ENCODE measurements at regions not wholly inside any gene's neighbourhood (a gene's known extent, or its start where the extent isn't known, plus 50 kb on each side); places are given as distances from the start of the nearest gene placed in this dataset.

DNA sequence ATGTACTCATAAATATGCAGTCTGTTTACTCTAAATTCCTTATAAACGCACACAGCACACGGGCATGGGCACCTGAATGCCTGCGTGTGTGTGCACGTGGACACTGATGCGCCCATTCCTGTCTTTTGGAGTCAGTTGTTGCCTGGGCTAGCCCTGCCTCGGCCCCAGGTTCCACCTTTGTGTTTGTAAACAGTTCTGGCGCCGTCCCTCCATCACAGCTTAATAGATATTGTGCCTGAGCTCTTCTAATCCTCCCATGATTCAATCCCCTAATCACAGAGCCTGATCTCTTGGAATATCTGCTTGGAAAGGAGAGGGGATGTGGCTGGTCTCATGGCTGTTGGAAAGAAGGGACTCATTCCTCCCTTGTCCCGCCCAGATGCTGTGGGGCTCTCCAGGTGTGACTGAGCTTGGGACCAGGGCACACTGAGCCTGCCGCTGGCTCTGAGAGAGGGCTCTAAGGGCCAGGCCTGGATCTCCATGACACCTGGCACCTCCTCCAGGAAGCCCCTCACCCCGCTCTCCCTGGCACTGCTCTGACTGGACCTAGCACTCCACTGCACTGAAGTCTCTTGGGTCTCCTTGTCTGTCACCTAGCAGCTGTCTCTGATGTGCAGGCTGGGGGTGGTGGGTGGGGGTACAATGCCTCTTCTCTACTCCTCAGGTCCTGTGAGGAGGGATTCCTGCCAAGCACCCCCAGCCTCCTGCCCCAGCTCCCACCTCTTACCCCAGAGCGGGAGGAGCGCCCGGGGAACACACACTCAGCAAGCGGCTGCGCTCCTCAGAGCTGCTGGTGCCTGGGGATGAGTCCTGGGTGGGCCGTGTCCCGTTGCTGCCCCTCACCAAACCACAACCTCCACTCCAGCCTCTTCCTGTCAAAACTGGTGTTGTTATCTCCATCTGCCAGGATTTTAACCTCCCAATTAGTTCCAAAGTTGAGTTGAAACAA, 181.3 kb downstream of the INHBB start:
- Mint-ChIP-seq H3K4me1 (no peaks in the 10 kb centered on the region), H3K4me3 (no peak overlapping the region)

GRCh38 chr2:120528051-120528692, 182.2 kb downstream of the INHBB start:
- Mint-ChIP-seq H3K4me3 (no peak overlapping the region), H3K36me3 (ENCODE audit: low read depth) (no peaks in the 10 kb centered on the region), H3K4me1 (no peaks in the 10 kb centered on the region), H3K9me3 (no peaks in the 10 kb centered on the region), H3K27ac (no peak overlapping the region), H3K27me3 (peaks cover 5% of the 10 kb centered on the region)
- DNase-seq: no peak
- intact Hi-C loops (cut with micrococcal nuclease): no loop called here

More for the DNA sequence above, 181.3 kb downstream of the INHBB start:
- Mint-ChIP-seq H3K27me3 (peaks cover 8% of the 10 kb centered on the region), H3K9me3 (no peaks in the 10 kb centered on the region), H3K36me3 (ENCODE audit: low read depth) (no peaks in the 10 kb centered on the region), H3K27ac (no peak overlapping the region)
- intact Hi-C loops (cut with micrococcal nuclease): no loop called here
- no peak for DNase-seq

DNA sequence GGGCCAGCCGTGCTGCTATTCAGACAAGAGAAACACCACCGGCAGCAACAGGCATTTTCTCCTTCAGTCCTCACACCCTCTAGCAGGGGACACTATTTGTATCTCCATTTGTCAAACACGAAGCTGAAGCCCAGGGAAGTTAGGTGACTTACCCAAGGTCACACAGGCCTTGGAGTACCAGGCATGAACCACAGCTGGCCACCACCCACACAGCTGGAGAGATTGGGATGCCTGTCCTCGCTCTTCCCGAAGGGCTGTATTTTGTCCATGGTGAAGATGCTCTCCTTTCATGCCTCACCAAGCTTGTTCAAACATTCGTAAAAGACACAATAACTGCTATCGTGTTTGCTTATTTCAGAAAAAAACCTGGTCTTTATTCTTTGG, 182.7 kb downstream of the INHBB start:
- Mint-ChIP-seq H3K27me3 (peaks cover 2% of the 10 kb centered on the region), H3K4me3 (no peak overlapping the region), H3K27ac (no peak overlapping the region), H3K36me3 (ENCODE audit: low read depth) (no peaks in the 10 kb centered on the region), H3K4me1 (no peaks in the 10 kb centered on the region), H3K9me3 (no peaks in the 10 kb centered on the region)
- intact Hi-C loops (cut with micrococcal nuclease): no loop called here
- no peak for DNase-seq

DNA sequence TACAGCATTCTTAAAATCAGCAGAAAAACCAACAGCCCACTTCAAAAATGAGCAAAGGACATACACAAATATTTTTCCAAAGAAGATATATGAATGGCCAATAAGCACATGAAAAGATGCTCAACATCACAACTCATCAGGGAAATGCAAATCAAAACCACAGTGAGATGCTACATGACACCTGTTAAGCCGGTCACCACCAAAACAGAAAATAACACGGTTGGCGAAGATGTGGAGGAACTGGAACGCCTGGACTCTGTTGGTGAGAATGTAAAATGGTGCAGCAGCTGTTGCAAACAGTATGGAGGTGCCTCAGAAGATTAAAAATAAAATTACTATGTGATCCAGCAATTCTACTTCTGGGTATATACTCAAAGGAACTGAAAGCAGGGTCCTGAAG, 184.8 kb downstream of the INHBB start:
- Mint-ChIP-seq H3K4me3 (no peak overlapping the region), H3K27ac (no peak overlapping the region), H3K36me3 (ENCODE audit: low read depth) (no peaks in the 10 kb centered on the region), H3K4me1 (no peaks in the 10 kb centered on the region), H3K9me3 (no peaks in the 10 kb centered on the region), H3K27me3 (no peaks in the 10 kb centered on the region)
- DNase-seq: no peak
- intact Hi-C loops (cut with micrococcal nuclease): no loop called here

DNA sequence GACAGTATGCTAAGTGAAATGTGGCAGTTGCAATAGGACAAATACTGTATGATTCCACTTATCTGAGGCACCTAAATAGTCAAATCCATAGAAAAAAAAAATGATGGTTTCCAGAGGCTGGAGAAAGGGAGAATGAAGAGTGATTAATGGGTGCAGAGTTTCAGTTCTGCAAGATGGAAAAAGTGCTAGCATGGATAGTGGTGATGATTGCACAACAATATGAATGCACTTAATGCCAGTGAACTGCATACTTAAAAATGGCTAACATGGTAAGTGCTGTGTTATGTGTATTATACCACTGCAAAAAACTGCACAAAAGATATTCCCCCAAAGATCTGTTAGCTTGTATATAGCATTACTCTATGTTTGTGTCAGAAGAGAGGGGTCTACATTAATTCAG, 185.4 kb downstream of the INHBB start:
- Mint-ChIP-seq H3K27me3 (no peaks in the 10 kb centered on the region), H3K9me3 (no peaks in the 10 kb centered on the region), H3K36me3 (ENCODE audit: low read depth) (no peaks in the 10 kb centered on the region), H3K4me3 (no peak overlapping the region), H3K27ac (no peak overlapping the region), H3K4me1 (no peaks in the 10 kb centered on the region)
- intact Hi-C loops (cut with micrococcal nuclease): no loop called here
- no peak for DNase-seq

DNA sequence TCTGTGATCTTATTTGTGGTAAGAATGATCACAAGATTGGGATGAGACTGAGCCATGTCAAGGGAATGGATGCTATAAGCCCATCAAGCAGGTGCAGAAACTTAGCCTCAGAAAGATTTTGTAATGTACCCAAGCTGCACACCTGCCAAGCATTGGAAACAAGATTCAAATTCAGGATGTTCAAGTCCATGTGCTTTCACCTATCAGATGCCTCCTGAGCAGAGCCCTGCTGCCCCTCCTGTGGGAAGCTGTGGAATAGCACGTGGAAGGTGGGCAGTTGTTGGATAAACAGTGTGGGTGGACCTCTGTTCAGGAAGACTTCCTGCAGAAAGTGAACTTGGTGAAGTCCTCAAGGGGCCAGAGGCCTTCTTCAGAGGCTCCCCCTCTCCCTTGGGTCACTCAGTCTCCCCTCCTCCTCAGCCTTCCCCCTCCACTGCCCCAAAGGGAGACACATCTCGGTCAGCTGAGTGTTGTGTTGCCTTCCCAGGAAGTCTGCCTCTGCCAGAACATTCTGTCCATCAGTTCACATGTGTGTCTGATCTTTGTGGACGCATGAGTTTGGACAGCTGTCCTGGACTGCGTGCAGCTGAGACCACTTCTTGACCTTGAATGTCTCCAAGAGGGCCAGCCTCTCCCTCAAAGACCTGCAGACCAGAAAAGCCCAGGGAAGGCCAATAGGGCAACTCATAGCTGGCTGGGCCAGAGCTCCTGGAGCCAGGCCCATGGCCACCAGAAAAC, 186.1 kb downstream of the INHBB start:
- no peaks in the 10 kb centered on the region for H3K4me1 Mint-ChIP-seq
- H3K4me3 Mint-ChIP-seq: no peak overlapping the region
- no peaks in the 10 kb centered on the region for H3K27me3 Mint-ChIP-seq
- H3K9me3 Mint-ChIP-seq: no peaks in the 10 kb centered on the region
- H3K36me3 Mint-ChIP-seq (ENCODE audit: low read depth): no peaks in the 10 kb centered on the region
- intact Hi-C loops (cut with micrococcal nuclease): no loop called here
- DNase-seq: no peak
- no peak overlapping the region for H3K27ac Mint-ChIP-seq

DNA sequence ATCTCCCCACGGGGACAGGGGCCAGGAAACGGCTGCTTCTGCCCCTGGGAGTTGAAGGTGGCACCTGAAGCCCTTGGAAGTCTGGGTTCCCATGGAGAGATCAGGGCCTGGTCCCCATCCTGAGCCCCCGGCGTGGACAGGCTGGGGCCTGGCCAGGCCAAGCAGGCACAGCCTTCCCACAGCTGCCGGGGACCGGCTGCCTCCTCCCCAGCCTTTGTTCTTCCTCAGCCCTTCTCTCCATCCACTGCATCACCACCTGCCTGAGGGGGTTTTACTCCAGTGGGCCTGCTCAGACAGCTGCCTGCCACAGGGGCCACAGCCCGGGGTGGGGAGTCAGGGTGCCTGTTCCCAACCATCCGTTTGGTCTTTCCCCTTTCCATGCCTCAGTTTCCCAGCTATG, 187.7 kb downstream of the INHBB start:
- no peak overlapping the region for H3K27ac Mint-ChIP-seq
- H3K4me3 Mint-ChIP-seq: no peak overlapping the region
- no peaks in the 10 kb centered on the region for H3K36me3 Mint-ChIP-seq (ENCODE audit: low read depth)
- no peaks in the 10 kb centered on the region for H3K9me3 Mint-ChIP-seq
- no peak for DNase-seq
- intact Hi-C loops (cut with micrococcal nuclease): no loop called here
- H3K27me3 Mint-ChIP-seq: no peaks in the 10 kb centered on the region
- H3K4me1 Mint-ChIP-seq: no peaks in the 10 kb centered on the region

DNA sequence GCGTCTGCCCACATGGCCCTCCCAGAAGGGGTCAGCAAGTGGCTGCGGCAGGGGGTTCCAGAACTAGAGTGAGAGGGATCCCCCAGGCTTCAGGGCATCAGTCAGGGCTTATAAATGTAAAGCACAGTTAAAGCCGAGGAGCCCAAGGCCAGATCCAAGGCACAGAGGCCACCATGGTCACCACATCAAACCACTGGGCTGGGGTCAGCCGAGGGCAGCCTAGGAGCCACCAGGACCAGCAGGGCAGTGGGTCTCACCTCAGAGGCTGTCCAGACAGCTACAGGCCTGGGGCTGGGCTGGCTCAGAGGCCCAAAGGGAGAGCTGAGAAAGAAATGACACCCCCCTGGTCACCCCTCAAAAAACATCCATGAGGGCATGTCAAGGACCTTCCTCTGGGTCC, 188.5 kb downstream of the INHBB start:
- H3K27ac Mint-ChIP-seq: no peak overlapping the region
- no peaks in the 10 kb centered on the region for H3K4me1 Mint-ChIP-seq
- no peak overlapping the region for H3K4me3 Mint-ChIP-seq
- no peak for DNase-seq
- intact Hi-C loops (cut with micrococcal nuclease): no loop called here
- no peaks in the 10 kb centered on the region for H3K27me3 Mint-ChIP-seq
- H3K9me3 Mint-ChIP-seq: no peaks in the 10 kb centered on the region
- H3K36me3 Mint-ChIP-seq (ENCODE audit: low read depth): no peaks in the 10 kb centered on the region

GRCh38 chr2:120535081-120535480, 189.1 kb downstream of the INHBB start:
- no peak overlapping the region for H3K27ac Mint-ChIP-seq
- no peaks in the 10 kb centered on the region for H3K36me3 Mint-ChIP-seq (ENCODE audit: low read depth)
- no peaks in the 10 kb centered on the region for H3K4me1 Mint-ChIP-seq
- H3K4me3 Mint-ChIP-seq: no peak overlapping the region
- no peak for DNase-seq
- no peaks in the 10 kb centered on the region for H3K27me3 Mint-ChIP-seq
- no peaks in the 10 kb centered on the region for H3K9me3 Mint-ChIP-seq
- intact Hi-C loops (cut with micrococcal nuclease): no loop called here

DNA sequence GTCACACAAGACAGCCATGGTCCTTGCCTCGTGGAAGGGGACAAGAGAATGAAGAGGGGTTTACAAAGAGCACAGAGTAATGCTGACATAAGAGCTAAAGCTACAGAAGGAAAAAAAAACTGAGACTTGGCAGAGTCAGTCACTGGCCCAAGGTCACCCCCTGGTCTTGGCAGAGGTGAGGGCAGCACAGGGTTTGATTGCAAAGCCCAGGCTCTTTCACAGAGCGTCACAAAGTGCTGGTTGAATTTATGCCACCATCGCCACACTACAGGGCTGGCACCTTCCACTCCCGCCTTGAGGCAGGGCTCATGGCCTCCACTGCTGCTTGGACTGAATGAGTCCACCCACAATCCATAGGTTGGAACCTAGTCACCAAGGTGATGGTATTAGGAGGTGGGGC, 190.2 kb downstream of the INHBB start:
- Mint-ChIP-seq H3K4me1 (no peaks in the 10 kb centered on the region), H3K4me3 (no peak overlapping the region), H3K9me3 (no peaks in the 10 kb centered on the region), H3K27ac (no peak overlapping the region), H3K27me3 (no peaks in the 10 kb centered on the region), H3K36me3 (ENCODE audit: low read depth) (no peaks in the 10 kb centered on the region)
- intact Hi-C loops (cut with micrococcal nuclease): no loop called here
- no peak for DNase-seq

DNA sequence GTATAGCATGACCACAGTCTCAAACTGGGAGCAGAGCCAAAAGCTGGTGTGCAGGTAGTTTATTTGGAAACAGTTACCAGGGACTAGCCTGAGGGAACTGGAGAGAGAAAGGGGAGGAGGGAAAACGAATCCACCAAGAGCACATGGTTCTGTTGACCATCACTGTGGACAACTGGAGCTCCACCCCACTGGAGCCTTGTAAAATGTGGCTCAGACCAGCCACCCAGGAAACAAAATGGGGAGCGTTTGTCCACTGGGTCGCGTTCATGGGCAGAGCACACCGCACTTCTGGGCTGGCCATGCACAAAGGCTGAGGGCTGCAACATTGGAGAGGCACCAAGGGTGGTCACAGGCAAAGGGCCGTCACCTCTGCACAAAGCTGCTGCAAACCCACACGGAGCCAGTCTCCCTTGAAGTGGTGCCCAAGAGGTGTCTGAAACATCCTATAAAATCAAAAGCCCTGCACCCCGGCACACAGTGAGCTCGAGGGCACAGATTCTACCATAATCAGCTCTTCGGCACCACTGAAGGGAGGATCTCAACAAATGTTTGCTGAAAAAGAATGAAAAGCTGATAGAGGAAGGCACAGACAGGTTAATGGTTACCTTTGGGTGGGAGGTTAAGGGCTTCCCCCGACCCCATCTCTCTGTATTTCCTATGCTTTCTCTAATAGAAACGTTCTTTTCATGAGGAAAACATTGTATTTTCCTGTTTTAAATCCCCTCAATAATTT, 192.9 kb downstream of the INHBB start:
- H3K36me3 Mint-ChIP-seq (ENCODE audit: low read depth): no peaks in the 10 kb centered on the region

DNA sequence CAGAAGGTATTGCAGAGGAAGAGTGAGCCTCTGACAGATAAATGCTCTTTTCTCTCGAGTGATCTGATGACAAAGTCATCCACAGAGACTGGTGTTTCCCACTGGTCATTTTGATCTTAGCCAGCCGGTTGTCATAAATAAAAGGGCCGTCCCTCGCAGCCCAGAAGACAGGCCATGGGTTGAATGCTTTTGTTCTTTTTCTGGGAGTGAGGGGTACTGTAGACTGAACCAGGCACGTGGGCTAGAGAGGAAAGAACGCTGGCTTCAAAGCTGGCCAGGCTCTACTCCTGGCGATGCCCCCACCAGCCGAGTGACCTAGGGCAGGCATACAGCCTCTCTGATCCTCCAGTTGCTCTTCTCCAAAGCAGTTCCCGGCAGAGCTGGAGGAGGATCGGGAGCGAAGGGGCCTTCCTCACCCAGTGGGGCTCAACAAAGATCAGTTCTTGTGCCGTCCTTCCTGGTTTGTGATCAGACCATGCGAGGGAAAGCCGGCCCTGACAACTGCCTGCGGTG, 193.5 kb downstream of the INHBB start:
- no peak overlapping the region for H3K4me3 Mint-ChIP-seq
- H3K36me3 Mint-ChIP-seq (ENCODE audit: low read depth): no peaks in the 10 kb centered on the region
- H3K4me1 Mint-ChIP-seq: no peaks in the 10 kb centered on the region
- no peak for DNase-seq
- intact Hi-C loops (cut with micrococcal nuclease): no loop called here
- H3K27me3 Mint-ChIP-seq: peaks cover 2% of the 10 kb centered on the region
- H3K9me3 Mint-ChIP-seq: no peaks in the 10 kb centered on the region
- H3K27ac Mint-ChIP-seq: no peak overlapping the region

More for the DNA sequence above, 192.9 kb downstream of the INHBB start:
- no peaks in the 10 kb centered on the region for H3K4me1 Mint-ChIP-seq
- intact Hi-C loops (cut with micrococcal nuclease): no loop called here
- no peak for DNase-seq
- H3K4me3 Mint-ChIP-seq: no peak overlapping the region
- H3K27me3 Mint-ChIP-seq: no peaks in the 10 kb centered on the region
- no peaks in the 10 kb centered on the region for H3K9me3 Mint-ChIP-seq
- H3K27ac Mint-ChIP-seq: no peak overlapping the region

- Mint-ChIP-seq H3K36me3 (ENCODE audit: low read depth) (no peaks in the 10 kb centered on the region), H3K9me3 (no peaks in the 10 kb centered on the region), H3K27ac (no peak overlapping the region), H3K27me3 (peaks cover 2% of the 10 kb centered on the region), H3K4me3 (no peak overlapping the region), H3K4me1 (no peaks in the 10 kb centered on the region)
- intact Hi-C loops (cut with micrococcal nuclease): no loop called here
- DNase-seq: no peak
Observed at GRCh38 chr2:120539937-120540718, 194.2 kb downstream of the INHBB start.

All from activated CD4-positive, alpha-beta T cell treated with anti-CD3 and anti-CD28 coated beads, Interleukin-2, amount 10 ng/mL, durations not matched to agents 24 days and 14 days (primary cell).